Ammon's horn (tissue), 1 donor: ENCODE measurements at regions not wholly inside any gene's neighbourhood (a gene's known extent, or its start where the extent isn't known, plus 50 kb on each side); places are given as distances from the start of the nearest gene placed in this dataset.

Source experiments
- DNase-seq: peaks from one replicate; pipeline ENCODE4 v3.0.0-alpha.2; 2016; ENCODE audit warnings: low spot score

DNA sequence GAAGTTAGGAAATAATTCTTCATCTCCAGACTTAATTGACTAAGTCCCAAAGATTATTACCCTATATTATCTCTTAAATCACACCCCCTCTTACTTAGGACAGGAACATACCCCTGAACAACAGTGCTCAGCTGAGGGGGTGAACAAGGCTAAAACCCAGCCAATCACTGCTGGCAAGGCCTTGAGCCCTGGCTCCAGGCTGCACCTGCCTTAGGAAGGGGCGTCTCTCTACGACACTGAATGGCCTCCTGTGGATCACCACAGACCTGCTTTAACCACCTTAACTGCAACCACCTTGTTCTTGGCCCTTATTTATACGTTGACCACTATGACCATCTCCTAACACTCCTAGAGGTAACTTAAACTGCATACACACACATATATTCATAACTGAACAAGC lies 267.4 kb upstream of the THBS1 start:
- DNase-seq, result no peak

DNA sequence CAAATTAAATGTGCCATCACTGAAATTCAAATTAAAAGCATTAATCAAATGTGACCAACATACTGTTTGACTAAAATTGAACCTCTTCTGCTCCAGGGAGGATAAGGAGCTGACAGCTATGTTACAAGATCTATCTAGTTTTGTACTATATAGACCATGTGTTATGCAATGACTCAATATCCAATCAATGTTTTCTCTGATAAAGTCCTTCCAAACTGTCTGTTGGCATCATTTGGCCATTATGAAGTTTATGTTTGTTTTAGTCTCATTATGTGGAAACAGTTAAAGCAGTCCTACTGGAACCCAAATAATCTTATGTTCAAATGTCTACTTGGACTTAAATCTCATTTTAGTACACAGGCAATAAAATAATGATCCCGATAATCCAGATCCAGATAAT lies 267.0 kb upstream of the THBS1 start:
- no peak for DNase-seq

DNA sequence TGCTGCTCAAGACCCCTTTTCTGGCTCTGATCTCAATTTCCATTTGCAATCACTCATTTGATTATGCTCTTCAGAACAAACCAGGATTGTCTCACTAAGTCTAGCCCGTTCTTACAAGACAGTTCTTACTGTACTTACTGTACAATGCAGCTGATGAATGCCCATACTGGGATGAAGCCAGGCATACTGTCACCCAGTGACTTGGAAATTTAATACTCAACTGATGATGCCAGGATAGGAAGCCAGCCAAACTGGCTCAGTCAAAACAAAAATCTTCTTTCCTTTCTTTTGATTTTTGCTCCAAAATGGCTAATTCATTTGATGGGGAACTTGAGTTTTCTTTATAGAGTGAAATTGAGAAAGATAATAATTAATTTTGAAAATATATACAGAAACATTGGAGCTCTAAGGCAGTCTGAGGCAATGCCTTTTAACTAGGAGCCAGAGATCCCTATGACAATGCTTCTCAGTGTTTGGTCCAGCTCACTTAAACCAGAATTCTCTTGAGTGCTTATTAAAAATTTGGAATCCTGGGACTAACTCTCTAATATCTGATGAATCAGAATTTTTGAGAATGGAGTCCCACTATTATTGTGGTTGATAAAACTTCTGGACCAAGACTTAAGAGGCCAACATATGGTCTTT lies 265.6 kb upstream of the THBS1 start:
- DNase-seq, result no peak

DNA sequence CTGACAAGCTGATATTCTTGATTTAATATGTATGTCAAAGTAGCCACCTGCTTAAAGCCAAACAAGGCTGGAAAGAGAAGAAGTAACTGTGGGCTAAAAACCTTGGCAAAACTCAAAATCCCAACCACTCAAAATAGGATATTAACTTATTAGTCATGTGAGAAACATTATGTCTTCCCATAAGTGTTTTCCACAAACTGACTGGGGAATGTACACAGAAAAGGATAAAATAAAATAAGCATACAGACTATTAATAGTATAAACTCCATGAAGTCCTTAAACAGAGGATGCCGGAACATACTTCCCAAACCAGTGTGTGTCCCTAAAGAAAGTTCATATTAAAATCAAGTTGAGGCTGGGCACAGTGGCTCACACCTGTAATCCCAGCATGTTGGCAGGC lies 263.7 kb upstream of the THBS1 start:
- DNase-seq, result no peak

DNA sequence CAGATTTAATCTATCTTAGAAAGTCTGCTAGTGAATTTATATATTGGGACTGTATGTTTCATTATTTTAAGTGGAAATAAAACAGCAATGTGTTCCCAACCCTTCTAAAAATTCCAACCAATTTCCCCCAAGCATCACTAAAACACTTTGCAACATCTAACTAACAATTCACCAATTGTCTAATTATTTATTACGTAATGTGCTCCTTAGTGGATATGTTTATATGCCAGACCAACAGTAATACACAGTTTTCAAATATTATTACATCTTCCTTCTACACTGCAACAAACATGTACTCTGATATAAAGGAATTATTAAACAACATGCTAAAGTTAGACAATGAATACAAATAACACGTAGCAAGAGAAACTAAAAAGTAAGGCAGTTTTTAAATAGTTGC lies 262.6 kb upstream of the THBS1 start:
- DNase-seq, result no peak

DNA sequence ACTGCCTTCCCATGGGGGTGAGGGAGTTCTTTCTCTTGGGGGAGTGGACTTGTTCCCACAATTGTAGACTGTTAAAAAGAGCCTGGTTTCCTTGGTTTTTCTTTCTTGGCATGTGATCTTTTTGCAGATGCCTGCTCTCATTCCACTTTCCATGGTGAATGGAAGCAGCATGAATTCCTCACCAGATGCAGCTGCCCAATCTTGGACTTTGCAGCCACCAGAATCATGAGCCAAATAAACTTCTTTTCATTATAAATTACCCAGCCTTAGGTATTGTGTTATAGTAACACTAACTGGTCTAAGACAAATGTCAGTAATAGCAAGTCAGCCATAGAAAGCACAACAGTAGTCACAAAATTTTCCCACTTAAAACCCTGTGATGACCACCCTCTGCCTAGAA lies 260.5 kb upstream of the THBS1 start:
- DNase-seq, result no peak

DNA sequence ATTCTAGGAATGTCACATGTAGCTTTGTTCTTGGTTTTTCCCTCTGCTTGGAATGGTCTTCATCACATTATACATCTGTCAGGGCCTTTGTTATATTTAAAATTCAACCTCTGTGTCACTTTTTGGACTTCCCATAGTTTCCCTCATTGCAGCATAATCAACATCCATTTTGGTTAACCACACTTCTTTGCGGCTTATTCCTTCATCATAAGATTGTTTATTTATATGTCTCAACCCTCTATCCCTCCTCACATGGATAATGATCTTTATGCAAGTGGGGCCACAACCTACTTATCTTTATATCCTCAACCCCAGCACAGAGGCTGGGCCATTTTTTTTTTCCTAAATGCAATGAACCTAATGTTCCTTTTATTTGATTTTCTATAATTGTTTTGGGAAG lies 260.0 kb upstream of the THBS1 start:
- no peak for DNase-seq

DNA sequence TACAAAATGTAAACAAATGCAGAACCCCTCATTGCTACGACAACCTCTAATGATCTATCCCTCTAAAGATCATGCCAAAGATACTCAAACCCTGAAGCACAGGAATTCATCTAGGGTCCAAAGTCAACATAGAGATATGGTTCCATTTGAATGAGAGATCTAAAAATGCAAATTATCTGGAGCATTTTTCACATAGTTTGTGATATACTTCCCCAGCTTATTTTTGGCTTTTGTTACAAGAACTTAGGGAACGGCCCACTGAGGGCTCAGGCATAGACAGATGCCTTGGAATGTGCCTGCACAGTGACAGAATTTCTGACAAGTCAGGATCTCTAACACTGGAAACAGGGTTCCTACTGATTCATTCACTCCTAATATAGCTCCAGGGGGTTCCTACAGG lies 258.9 kb upstream of the THBS1 start:
- no peak for DNase-seq

DNA sequence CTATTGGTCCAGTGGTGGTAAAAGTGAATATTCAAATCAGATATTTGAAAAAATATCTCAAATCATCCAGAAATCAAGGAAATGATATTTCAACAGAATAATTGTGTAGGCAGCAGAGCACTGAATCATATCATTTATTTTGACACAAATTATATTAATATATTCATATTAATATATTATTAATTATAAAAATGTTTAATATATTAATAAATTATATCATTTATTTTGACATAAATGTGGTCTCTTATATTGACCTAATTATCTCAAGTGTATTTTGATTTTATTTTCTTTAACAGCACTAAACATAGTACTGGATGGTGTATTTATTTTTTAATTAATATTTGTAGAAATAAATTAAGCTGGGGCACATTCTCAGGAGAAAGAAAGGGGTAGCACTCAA lies 257.7 kb upstream of the THBS1 start:
- DNase-seq, result no peak

DNA sequence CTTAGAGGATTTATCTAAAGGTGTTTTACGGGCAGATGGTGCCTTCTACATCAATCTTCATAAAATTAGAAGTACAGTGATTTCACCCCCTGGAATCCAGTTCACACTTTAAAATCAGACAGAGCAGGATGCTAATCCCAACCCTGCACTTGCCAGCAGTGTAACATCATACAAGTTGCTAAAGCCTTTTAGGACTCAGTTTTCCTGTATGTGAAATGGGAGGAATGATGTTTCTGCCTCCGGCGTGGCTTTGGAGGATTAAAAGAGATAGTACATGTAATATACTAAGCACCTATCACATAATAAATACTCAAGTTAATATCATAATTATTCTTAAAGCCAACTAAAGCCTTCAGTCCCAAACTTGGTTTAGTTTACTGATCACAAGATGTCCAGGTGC lies 257.2 kb upstream of the THBS1 start:
- DNase-seq, result no peak

DNA sequence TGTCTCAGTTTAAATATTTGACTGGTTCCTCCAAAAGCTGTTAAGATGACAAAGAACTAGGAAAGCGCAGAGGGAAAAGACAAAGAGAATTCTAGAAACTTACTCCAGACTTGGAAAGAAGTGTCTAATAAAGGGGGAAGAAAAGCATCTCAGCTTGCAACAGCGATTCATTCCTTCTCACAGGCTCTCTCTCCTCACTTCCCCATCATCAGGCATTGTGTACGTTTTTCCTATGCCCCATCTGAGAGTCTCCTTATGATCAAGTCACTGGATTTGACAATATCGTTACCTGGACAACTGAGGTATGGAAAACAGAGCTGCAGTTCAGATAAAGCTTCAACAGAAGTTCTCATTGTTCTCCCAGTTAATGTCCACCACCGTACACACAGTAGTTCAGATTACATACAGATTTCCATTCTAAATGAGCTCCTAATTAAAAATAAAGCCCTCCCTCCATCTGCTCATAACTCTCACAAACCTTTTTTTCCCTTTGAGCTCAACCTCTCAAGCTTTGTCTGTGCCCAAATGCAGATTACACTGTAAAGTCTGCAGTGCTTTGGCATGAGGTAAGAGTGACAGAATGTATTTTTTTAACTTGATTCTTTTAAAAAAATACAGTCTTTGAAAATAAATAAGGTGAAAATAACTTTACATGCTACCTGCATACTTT lies 254.4 kb upstream of the THBS1 start:
- no peak for DNase-seq

DNA sequence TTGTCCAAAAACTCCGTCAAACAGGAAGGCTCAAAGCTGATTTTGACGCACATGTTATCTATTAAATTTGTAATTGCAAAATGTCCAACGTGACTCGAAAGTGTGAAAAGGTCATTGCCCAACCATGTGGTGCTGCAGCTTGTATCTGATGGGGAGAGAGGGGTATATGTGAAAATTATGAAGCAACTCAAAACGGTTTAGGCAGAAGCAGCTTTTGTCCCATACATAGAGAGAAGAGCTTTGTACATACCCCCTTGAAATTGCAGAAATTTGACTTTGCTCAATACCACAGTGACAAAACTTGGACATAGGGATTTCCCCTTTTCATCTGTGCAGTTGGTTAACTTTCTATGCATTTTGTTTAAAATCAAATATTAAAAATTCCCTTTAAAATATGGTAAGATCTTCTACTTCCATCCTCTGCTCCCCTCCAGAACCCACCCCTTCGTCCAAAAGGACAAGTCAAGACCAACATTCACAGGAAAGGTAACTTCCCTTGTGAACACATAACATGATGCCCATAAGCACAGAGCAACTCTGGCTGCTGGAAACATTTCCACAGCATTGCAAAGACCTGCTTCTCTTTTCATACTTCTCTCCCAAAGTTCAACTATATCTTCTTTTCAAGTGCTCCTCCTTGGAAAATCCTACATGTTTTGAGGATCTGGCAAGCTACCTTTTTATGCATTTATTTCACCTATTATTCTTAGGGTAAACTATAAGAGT lies 253.7 kb upstream of the THBS1 start:
- no peak for DNase-seq

DNA sequence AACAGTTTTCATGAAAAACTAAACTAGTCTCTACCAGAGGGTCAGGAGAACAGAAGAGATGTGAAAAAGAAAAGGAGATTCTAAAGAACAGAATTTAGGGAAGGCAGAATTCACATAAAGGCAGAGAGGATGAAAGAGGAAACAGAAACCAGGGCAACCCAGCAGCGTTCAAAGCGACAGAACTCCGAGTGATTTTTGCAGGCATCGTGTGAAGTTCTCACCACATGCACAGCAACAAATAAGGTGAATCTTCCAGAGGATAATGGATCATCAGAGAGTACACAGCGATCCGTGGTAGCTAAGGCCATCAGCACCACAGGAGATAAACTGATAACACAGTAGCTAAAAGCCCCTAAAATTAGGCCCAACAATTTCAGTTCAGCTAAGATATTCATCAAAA lies 250.8 kb upstream of the THBS1 start:
- DNase-seq, result peak; percentile 56

DNA sequence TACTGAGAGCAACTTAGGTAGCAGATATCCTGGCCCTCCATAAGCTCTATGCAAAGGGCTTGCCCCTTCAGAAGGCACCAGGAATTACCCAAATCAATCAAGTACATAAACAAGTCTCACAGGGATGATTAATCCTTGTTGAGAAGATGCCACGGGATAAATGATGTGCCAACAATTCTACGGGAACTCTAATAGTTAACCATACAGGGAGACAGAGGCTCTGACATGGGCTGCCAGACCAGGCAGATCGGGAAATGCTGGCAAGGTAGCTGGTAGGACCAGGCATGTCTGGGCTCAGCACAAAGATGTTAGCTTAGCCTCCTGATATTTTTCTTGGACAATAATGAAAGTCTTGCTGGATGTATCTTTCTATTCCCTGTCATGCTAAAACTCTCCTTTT lies 249.3 kb upstream of the THBS1 start:
- DNase-seq, result no peak

DNA sequence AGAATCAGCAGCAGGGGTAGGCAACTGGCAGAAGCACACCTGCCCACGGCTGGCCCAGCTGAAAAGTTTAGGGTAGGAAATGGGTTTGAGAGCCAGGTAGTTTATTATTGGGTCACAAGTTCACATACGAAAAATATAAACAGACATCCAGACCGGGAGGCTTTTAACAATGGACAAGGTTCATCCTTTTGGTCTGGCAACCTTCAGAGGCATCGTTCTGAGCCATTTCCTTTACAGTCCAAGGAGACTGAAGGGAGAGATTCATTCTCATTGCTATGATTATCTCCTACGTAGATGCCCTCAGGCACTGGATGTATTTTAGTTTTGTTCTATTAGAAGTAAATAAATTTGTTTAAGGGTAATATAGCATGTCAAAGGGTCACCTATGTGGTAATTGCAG lies 248.0 kb upstream of the THBS1 start:
- no peak for DNase-seq

DNA sequence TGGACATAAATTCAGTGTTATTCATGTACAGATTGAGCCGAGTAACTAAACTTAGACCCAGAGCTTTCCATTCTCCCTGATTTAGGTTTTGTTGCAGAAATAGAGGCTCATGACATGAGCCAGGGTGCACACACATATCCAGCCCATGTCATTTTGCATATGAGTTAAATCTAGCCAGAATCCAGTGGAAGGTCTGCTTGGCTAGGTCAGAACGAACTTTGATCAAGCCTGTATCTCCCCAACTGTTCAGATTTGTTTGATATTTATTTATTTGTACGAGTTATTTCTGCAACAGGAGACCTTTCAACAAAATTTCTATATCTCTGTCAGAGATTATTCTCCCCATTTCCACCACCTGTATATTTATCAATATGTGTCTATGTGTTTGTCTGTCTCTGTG lies 247.5 kb upstream of the THBS1 start:
- DNase-seq, result no peak

DNA sequence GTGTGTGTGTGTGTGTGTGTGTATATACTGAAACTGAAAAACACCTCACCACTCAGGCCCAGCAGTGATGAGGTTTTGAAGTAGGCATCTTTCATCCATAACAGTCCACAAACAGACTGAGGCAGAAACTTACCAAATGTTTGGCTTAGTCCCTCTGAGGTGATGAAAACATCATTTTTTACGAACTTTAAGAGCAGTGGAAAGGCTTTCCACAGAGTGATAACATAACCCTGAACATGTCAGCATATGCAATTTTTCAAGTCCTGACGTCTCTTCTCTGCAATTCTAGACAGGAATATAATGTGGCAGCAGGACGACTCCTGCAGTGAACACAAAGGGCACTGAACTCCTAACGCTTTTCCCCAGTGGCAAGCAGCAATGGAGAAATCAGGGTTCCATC lies 247.0 kb upstream of the THBS1 start:
- DNase-seq, result no peak

DNA sequence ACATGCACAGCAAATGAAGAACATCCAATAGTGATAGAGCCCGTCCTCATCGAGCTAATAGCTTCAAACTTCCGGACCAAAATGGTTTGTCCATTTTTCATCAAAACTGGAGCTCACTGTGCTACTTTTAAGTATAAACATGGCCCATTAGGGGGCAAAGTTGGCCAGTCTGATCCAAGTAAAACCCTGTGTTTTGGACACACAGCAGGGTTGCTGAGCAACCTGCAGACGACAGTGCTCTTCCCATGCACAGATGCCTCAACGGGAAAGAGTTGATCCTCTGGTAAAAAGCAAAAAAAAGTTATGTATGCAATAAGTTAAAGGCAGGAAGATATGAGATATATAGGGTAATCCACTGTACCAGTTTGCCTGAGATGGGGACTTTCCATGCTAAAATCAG lies 244.0 kb upstream of the THBS1 start:
- DNase-seq, result no peak

DNA sequence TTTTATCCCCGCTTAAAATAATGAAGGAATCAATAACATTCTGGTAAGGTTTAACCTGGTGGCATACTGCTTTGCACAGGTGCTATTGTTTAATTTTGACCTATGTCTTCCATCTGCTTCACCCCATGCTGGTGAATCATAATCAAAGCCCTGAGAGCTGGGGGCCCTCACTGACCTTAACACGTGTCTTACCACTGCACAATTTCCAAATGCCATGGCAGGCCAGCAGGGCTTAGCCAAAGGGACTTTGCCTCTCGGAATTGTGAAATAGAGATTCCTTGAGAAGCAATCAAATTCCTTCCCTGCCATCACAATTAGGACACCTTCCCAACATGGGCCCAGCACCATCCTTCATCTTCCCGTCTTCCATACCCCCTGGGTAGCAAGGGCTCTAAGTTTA lies 242.6 kb upstream of the THBS1 start:
- no peak for DNase-seq

DNA sequence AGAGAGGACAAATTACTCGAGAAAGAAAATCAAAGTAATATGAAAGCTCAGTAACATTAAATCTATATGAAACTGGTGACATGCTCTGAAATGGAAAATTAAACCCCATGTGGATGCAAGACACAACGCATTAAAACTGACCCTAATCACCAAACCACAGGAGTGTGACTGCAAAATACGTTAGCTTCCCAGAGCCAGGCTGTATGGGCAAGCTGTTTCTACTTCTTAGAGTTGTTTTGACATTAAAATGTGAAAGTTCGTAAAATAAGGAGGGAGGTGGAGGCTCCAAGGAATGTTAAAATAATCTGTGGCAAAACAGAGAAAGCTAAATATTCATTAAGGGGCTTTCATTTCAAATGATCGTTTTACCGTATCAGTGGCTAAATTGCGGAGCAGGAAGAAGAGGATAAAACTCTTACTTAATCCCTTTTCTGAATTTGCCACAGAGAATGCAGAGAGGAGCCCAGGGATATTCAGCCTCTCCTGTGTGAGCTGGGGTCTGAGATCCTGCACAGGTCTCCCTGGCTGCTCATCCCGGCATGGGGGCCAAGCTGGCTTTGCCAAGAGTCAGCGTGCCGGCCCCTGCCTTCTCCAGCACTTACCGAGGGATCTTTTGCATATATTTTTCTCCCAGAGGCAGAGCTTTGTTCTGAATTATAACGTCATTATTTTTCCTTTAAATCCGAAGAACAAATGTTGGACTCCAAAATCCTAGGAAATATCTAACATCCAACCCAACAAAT lies 239.8 kb upstream of the THBS1 start:
- no peak for DNase-seq

DNA sequence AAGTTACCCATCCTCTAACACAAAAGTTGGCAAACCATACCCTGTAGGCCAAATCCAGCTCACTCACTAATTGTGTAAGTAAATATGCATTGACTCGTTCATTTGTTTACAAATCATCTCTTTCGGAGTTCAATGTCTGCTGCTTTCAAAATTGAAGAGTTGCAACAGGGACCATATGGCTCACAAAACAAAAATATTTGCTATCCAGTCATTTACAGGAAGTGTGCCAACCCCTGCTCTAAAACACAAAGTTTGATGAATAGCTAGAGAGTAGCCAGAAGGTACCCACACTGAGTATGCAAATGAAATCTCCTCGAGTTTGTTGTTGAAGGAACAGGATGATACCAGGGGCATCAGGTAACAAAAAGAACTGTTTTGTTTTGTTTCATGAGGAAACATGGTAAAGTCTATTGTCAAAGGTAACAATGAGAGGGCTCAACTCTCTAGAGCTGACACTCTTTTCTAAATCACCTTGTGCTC lies 236.2 kb upstream of the THBS1 start:
- peak; percentile 8 for DNase-seq

DNA sequence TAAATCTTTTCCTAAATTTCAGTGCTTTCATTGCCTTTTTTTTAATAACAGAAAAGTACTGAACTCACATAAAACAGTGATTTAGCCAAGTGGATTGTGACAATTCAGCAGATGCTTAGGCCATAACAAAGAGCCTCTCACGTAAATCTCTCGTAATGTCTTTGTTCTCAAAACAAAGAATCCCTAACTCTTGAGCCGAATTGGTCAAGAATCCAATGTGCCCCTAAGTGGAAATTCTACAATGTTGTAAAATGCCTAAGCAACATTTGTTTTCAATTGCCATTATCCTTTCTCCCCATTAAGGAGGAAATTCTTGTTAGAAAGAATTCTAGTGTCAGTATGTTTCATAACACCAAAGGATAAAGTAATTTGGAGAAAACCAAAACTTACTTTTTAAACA lies 235.7 kb upstream of the THBS1 start:
- DNase-seq, result no peak

DNA sequence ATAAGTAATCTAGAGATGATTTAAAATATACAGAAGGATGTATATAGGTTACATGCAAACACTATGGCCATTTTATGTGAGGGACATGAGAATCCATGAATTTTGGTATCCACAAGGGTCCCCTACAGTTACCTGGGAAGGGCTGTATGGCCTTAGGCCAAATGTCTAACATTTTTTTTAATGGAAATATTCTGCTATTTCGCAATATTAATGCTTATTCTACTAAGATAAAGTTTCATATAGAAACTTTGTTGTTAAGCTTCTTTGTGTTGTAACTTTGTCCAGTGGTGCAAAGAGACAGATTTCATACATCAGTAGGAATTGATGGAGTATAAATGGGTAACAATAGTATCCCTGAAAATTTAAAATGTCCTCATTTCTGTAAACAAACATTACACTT lies 233.4 kb upstream of the THBS1 start:
- no peak for DNase-seq
